ENCODE measurements at regions not wholly inside any gene's neighbourhood (a gene's known extent, or its start where the extent isn't known, plus 50 kb on each side); places are given as distances from the start of the nearest gene placed in this dataset.

DNA sequence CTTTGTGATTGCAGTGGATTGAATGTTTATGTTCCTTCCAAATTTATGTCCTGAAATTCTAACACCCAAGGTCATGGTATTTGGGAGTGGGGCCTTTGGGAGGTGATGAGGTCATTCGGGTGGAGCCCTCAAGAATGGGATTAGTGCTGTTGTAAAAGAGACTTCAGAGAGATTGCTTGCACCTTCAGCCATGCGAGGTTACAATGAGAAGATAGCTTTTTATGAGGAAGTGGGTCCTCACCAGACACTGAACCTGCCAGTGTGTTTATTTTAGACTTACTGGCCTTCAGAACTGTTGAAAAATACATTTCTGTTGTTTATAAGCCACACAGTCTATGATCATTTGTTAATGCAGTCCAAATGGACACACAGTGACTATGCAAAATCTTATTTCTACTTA is 161.0 kb upstream of the GPRIN3 start:
- Histone ChIP-seq H3K4me3 (no peak overlapping the region), H3K9me1 (ENCODE audit: control insufficient read depth, insufficient read depth, low read length) (no peaks in the 10 kb centered on the region), H3K9me3 (replicated peaks; ENCODE audit: control insufficient read depth, insufficient read depth, low read depth, low read length) (no peaks in the 10 kb centered on the region), H3K4me1 (replicated peaks in 1 of 2; ENCODE audit: control insufficient read depth in 2 of 2, insufficient read depth in 2 of 2, low read length in 2 of 2) (no peaks in the 10 kb centered on the region), H3K79me2 (ENCODE audit: control insufficient read depth, insufficient read depth, low read length) (no peaks in the 10 kb centered on the region), H2AFZ (ENCODE audit: low read depth, low read length) (no peak overlapping the region), H3K27ac (ENCODE audit: extremely low read depth, low read depth, low read length) (no peak overlapping the region), H3K9ac (ENCODE audit: insufficient read depth in 1 of 2, low read depth in 2 of 2, low read length in 2 of 2) (no peak overlapping the region), H3K4me2 (ENCODE audit: insufficient read depth, low read length) (no peak overlapping the region), H3K27me3 (ENCODE audit: control insufficient read depth in 2 of 2, insufficient read depth in 2 of 2, low read length in 2 of 2) (no peaks in the 10 kb centered on the region), H3K36me3 (ENCODE audit: control insufficient read depth, insufficient read depth, low read length) (no peaks in the 10 kb centered on the region), H4K20me1 (replicated peaks; ENCODE audit: control insufficient read depth, insufficient read depth, low read length) (no peaks in the 10 kb centered on the region)
- in situ Hi-C loops (cut with MboI), result no loop called here
- no peak for FAIRE-seq
- no peak for ATAC-seq
- intact Hi-C loops (cut with micrococcal nuclease), result no loop called here
- WGBS (ENCODE audit: insufficient coverage, low coverage, missing lambda C conversion rate), result 0% methylated on average over 2 of the region's 2 CpGs
- BruUV-seq (replicated peaks), result no TSS peak
- ChIA-PET POLR2A (no interaction called here), CTCF (ENCODE audit: low intra/inter-chr PET ratio) (no interaction called here)
- no peak for DNase-seq (ENCODE audit: extremely low read depth in 1 of 4, low spot score in 3 of 4)
- no peak for TF ChIP-seq ARNT (IDR thresholded peaks at IDR 0.05)
- TF ChIP-seq TCFL5 (CRISPR knock-in tag; conservative IDR thresholded peaks at IDR 0.05), result no peak
- no peak for TF ChIP-seq TFAM (CRISPR knock-in tag; conservative IDR thresholded peaks at IDR 0.05)
- no peak for TF ChIP-seq DDX20 (tag; IDR thresholded peaks at IDR 0.05; ENCODE audit: low read depth)
- TF ChIP-seq, protein P1, sequence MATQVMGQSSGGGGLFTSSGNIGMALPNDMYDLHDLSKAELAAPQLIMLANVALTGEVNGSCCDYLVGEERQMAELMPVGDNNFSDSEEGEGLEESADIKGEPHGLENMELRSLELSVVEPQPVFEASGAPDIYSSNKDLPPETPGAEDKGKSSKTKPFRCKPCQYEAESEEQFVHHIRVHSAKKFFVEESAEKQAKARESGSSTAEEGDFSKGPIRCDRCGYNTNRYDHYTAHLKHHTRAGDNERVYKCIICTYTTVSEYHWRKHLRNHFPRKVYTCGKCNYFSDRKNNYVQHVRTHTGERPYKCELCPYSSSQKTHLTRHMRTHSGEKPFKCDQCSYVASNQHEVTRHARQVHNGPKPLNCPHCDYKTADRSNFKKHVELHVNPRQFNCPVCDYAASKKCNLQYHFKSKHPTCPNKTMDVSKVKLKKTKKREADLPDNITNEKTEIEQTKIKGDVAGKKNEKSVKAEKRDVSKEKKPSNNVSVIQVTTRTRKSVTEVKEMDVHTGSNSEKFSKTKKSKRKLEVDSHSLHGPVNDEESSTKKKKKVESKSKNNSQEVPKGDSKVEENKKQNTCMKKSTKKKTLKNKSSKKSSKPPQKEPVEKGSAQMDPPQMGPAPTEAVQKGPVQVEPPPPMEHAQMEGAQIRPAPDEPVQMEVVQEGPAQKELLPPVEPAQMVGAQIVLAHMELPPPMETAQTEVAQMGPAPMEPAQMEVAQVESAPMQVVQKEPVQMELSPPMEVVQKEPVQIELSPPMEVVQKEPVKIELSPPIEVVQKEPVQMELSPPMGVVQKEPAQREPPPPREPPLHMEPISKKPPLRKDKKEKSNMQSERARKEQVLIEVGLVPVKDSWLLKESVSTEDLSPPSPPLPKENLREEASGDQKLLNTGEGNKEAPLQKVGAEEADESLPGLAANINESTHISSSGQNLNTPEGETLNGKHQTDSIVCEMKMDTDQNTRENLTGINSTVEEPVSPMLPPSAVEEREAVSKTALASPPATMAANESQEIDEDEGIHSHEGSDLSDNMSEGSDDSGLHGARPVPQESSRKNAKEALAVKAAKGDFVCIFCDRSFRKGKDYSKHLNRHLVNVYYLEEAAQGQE (IDR thresholded peaks at IDR 0.05; ENCODE audit: borderline replicate concordance), result no peak
- TF ChIP-seq, protein P1 (CRISPR knock-in tag; IDR thresholded peaks at IDR 0.05; ENCODE audit: low read depth), result no peak
- no peak for TF ChIP-seq CBX3 (IDR thresholded peaks at IDR 0.05; ENCODE audit: borderline replicate concordance in 1 of 2, low read length in 2 of 2)
- TF ChIP-seq, protein P2, sequence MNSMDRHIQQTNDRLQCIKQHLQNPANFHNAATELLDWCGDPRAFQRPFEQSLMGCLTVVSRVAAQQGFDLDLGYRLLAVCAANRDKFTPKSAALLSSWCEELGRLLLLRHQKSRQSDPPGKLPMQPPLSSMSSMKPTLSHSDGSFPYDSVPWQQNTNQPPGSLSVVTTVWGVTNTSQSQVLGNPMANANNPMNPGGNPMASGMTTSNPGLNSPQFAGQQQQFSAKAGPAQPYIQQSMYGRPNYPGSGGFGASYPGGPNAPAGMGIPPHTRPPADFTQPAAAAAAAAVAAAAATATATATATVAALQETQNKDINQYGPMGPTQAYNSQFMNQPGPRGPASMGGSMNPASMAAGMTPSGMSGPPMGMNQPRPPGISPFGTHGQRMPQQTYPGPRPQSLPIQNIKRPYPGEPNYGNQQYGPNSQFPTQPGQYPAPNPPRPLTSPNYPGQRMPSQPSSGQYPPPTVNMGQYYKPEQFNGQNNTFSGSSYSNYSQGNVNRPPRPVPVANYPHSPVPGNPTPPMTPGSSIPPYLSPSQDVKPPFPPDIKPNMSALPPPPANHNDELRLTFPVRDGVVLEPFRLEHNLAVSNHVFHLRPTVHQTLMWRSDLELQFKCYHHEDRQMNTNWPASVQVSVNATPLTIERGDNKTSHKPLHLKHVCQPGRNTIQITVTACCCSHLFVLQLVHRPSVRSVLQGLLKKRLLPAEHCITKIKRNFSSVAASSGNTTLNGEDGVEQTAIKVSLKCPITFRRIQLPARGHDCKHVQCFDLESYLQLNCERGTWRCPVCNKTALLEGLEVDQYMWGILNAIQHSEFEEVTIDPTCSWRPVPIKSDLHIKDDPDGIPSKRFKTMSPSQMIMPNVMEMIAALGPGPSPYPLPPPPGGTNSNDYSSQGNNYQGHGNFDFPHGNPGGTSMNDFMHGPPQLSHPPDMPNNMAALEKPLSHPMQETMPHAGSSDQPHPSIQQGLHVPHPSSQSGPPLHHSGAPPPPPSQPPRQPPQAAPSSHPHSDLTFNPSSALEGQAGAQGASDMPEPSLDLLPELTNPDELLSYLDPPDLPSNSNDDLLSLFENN (IDR thresholded peaks at IDR 0.05; ENCODE audit: low read depth in 2 of 2, low read length in 2 of 2), result no peak
- no peak for TF ChIP-seq HDAC3 (IDR thresholded peaks at IDR 0.05; ENCODE audit: borderline replicate concordance, partially characterized antibody)
- no peak for TF ChIP-seq ZNF77 (CRISPR knock-in tag; IDR thresholded peaks at IDR 0.05)
- no peak for TF ChIP-seq ZNF253 (CRISPR knock-in tag; conservative IDR thresholded peaks at IDR 0.05)
- TF ChIP-seq HNRNPK (IDR thresholded peaks at IDR 0.05; ENCODE audit: low read depth, low read length, poor library complexity, severe bottlenecking), result no peak
- TF ChIP-seq, protein P3, sequence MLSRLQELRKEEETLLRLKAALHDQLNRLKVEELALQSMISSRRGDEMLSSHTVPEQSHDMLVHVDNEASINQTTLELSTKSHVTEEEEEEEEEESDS (CRISPR knock-in tag; IDR thresholded peaks at IDR 0.05), result no peak
